ENCODE measurements at regions not wholly inside any gene's neighbourhood (a gene's known extent, or its start where the extent isn't known, plus 50 kb on each side); places are given as distances from the start of the nearest gene placed in this dataset.

GRCh38 chr7:46175221-46175620 lies 254.1 kb upstream of the IGFBP3 start:
- DNase-seq, result no peak

- no peak for DNase-seq
These were observed 253.1 kb upstream of the IGFBP3 start for GRCh38 chr7:46174196-46174580.

GRCh38 chr7:46173476-46174195 lies 252.6 kb upstream of the IGFBP3 start:
- no peak for DNase-seq

GRCh38 chr7:46170792-46171191 lies 249.7 kb upstream of the IGFBP3 start:
- DNase-seq, result no peak

- DNase-seq, result no peak
These were observed 248.9 kb upstream of the IGFBP3 start for GRCh38 chr7:46170021-46170420.

- DNase-seq, result no peak
These were observed 248.3 kb upstream of the IGFBP3 start for GRCh38 chr7:46169384-46169755.

- DNase-seq, result no peak
These were observed 247.8 kb upstream of the IGFBP3 start for GRCh38 chr7:46168671-46169383.

GRCh38 chr7:46168231-46168630 lies 247.2 kb upstream of the IGFBP3 start:
- DNase-seq, result no peak

GRCh38 chr7:46165276-46165675 lies 244.2 kb upstream of the IGFBP3 start:
- no peak for DNase-seq

GRCh38 chr7:46164629-46165028 lies 243.6 kb upstream of the IGFBP3 start:
- no peak for DNase-seq

GRCh38 chr7:46163246-46163645 lies 242.2 kb upstream of the IGFBP3 start:
- no peak for DNase-seq

- no peak for DNase-seq
These were observed 241.5 kb upstream of the IGFBP3 start for GRCh38 chr7:46162609-46163008.

- no peak for DNase-seq
These were observed 239.8 kb upstream of the IGFBP3 start for GRCh38 chr7:46160861-46161260.

- no peak for DNase-seq
These were observed 236.9 kb upstream of the IGFBP3 start for GRCh38 chr7:46157931-46158330.

GRCh38 chr7:46157404-46157803 lies 236.3 kb upstream of the IGFBP3 start:
- no peak for DNase-seq

GRCh38 chr7:46156853-46157252 lies 235.8 kb upstream of the IGFBP3 start:
- no peak for DNase-seq

- DNase-seq, result no peak
These were observed 235.0 kb upstream of the IGFBP3 start for GRCh38 chr7:46156086-46156485.

GRCh38 chr7:46155367-46155766 lies 234.3 kb upstream of the IGFBP3 start:
- no peak for DNase-seq

GRCh38 chr7:46153951-46154787 lies 233.1 kb upstream of the IGFBP3 start:
- DNase-seq, result no peak

GRCh38 chr7:46153583-46153950 lies 232.5 kb upstream of the IGFBP3 start:
- DNase-seq, result no peak

- DNase-seq, result no peak
These were observed 231.6 kb upstream of the IGFBP3 start for GRCh38 chr7:46152696-46153095.

GRCh38 chr7:46150721-46151120 lies 229.6 kb upstream of the IGFBP3 start:
- no peak for DNase-seq

GRCh38 chr7:46150202-46150601 lies 229.1 kb upstream of the IGFBP3 start:
- no peak for DNase-seq

- DNase-seq, result no peak
These were observed 226.8 kb upstream of the IGFBP3 start for GRCh38 chr7:46147871-46148270.

Measured in NCI-H1694 treated with DMSO at 0.1 percent for 48 hours (cell line).